Nephron progenitor cell (in vitro differentiated cells): ENCODE measurements at regions not wholly inside any gene's neighbourhood (a gene's known extent, or its start where the extent isn't known, plus 50 kb on each side); places are given as distances from the start of the nearest gene placed in this dataset.

Experiments
- DNase-seq: peaks from one replicate; pipeline ENCODE4 v3.0.0; 2021
- H3K27ac Mint-ChIP-seq: 2 replicates; pipeline ENCODE4 v1.8.0; 2021; ENCODE audit warnings: mild to moderate bottlenecking, moderate library complexity, mixed read lengths
- H3K27me3 Mint-ChIP-seq: 2 replicates; pipeline ENCODE4 v1.8.0; 2021; ENCODE audit warnings: mild to moderate bottlenecking, low read depth, mixed read lengths; ENCODE audit not compliant: poor library complexity
- H3K36me3 Mint-ChIP-seq: 2 replicates; pipeline ENCODE4 v1.8.0; 2021; ENCODE audit warnings: low read depth, mixed read lengths
- H3K4me1 Mint-ChIP-seq: 2 replicates; pipeline ENCODE4 v1.8.0; 2021; ENCODE audit warnings: mixed read lengths
- H3K4me3 Mint-ChIP-seq: 2 replicates; pipeline ENCODE4 v1.8.0; 2021; ENCODE audit warnings: mild to moderate bottlenecking, moderate library complexity, mixed read lengths
- H3K9me3 Mint-ChIP-seq: 2 replicates; pipeline ENCODE4 v1.8.0; 2021; ENCODE audit warnings: mild to moderate bottlenecking, moderate library complexity, mixed read lengths
- CTCF ChIP-seq: fragments of 200-600 bp; sonication (generic); IDR thresholded peaks from 2 replicates; pipeline ENCODE4 v1.5.0; 2021; ENCODE audit warnings: antibody characterized with exemption

GRCh38 chr1:60906526-60906925 lies 175.8 kb upstream of the NFIA start:
- H3K4me1 Mint-ChIP-seq = peaks cover 15% of the 10 kb centered on the region
- DNase-seq = no peak
- H3K27me3 Mint-ChIP-seq = peaks cover 4% of the 10 kb centered on the region
- H3K36me3 Mint-ChIP-seq = no peaks in the 10 kb centered on the region
- TF ChIP-seq CTCF = no peak
- H3K9me3 Mint-ChIP-seq = peaks cover 14% of the 10 kb centered on the region
- H3K4me3 Mint-ChIP-seq = no peak overlapping the region
- H3K27ac Mint-ChIP-seq = no peak overlapping the region

GRCh38 chr1:60906039-60906438 lies 176.3 kb upstream of the NFIA start:
- no peak for DNase-seq
- peaks cover 12% of the 10 kb centered on the region for H3K9me3 Mint-ChIP-seq
- H3K27ac Mint-ChIP-seq = peak overlapping the region; percentile 44
- TF ChIP-seq CTCF = no peak
- H3K4me1 Mint-ChIP-seq = peaks cover 10% of the 10 kb centered on the region
- no peaks in the 10 kb centered on the region for H3K36me3 Mint-ChIP-seq
- no peak overlapping the region for H3K4me3 Mint-ChIP-seq
- H3K27me3 Mint-ChIP-seq = peaks cover 4% of the 10 kb centered on the region

- Mint-ChIP-seq H3K4me3 (no peak overlapping the region), H3K27me3 (peaks cover 4% of the 10 kb centered on the region), H3K4me1 (peaks cover 10% of the 10 kb centered on the region), H3K36me3 (no peaks in the 10 kb centered on the region), H3K9me3 (peaks cover 2% of the 10 kb centered on the region), H3K27ac (no peak overlapping the region)
- TF ChIP-seq CTCF = no peak
- no peak for DNase-seq
These were observed 178.1 kb upstream of the NFIA start for GRCh38 chr1:60904099-60904851.

GRCh38 chr1:60903591-60903990 lies 178.8 kb upstream of the NFIA start:
- Mint-ChIP-seq H3K9me3 (no peaks in the 10 kb centered on the region), H3K27me3 (peaks cover 4% of the 10 kb centered on the region)

GRCh38 chr1:60899464-60899863 lies 182.9 kb upstream of the NFIA start:
- H3K9me3 Mint-ChIP-seq = no peaks in the 10 kb centered on the region
- no peak for DNase-seq
- H3K4me3 Mint-ChIP-seq = no peak overlapping the region
- H3K4me1 Mint-ChIP-seq = peaks cover 28% of the 10 kb centered on the region
- no peak overlapping the region for H3K27ac Mint-ChIP-seq
- no peaks in the 10 kb centered on the region for H3K36me3 Mint-ChIP-seq
- H3K27me3 Mint-ChIP-seq = peaks cover 4% of the 10 kb centered on the region
- TF ChIP-seq CTCF = no peak

More at GRCh38 chr1:60903591-60903990, 178.8 kb upstream of the NFIA start:
- H3K4me1 Mint-ChIP-seq = peaks cover 10% of the 10 kb centered on the region
- TF ChIP-seq CTCF = no peak
- no peak overlapping the region for H3K27ac Mint-ChIP-seq
- H3K4me3 Mint-ChIP-seq = no peak overlapping the region
- H3K36me3 Mint-ChIP-seq = no peaks in the 10 kb centered on the region
- DNase-seq = peak; percentile 17

- Mint-ChIP-seq H3K27me3 (no peaks in the 10 kb centered on the region), H3K27ac (no peak overlapping the region), H3K4me3 (no peak overlapping the region), H3K4me1 (peaks cover 28% of the 10 kb centered on the region), H3K36me3 (no peaks in the 10 kb centered on the region), H3K9me3 (no peaks in the 10 kb centered on the region)
- DNase-seq = no peak
- no peak for TF ChIP-seq CTCF
These were observed 183.4 kb upstream of the NFIA start for GRCh38 chr1:60898987-60899386.
